Brain microvascular endothelial cell (primary cell): ENCODE measurements at regions not wholly inside any gene's neighbourhood (a gene's known extent, or its start where the extent isn't known, plus 50 kb on each side); places are given as distances from the start of the nearest gene placed in this dataset.

Source experiments
- DNase-seq: peaks from one replicate; pipeline ENCODE4 v3.0.0-alpha.2; 2020
- H3K27ac ChIP-seq: fragments of 250-450 bp; sonication (Bioruptor Pico); 2 replicates; pipeline ENCODE4 v1.5.1; 2020; ENCODE audit warnings: mild to moderate bottlenecking, moderate library complexity
- H3K27me3 ChIP-seq: fragments of 250-450 bp; sonication (Bioruptor Pico); replicated peaks from 2 replicates; pipeline ENCODE4 v1.5.1; 2020; ENCODE audit warnings: mild to moderate bottlenecking
- H3K36me3 ChIP-seq: fragments of 250-450 bp; sonication (Bioruptor Pico); replicated peaks from 2 replicates; pipeline ENCODE4 v1.5.1; 2020; ENCODE audit warnings: mild to moderate bottlenecking
- H3K4me3 ChIP-seq: 2 replicates; pipeline ENCODE4 v1.5.1; 2011; ENCODE audit warnings: low read depth, mild to moderate bottlenecking, control low read depth, low read length, moderate library complexity
- CTCF ChIP-seq: IDR thresholded peaks from 2 replicates; pipeline ENCODE4 v1.5.1; 2011; ENCODE audit warnings: low read depth, mild to moderate bottlenecking, moderate library complexity, low read length, control low read depth, inconsistent platforms; ENCODE audit errors: missing control alignments
- in situ Hi-C: cut with HindIII; loops from 2 replicates; pipeline ENCODE4 v1.10.0; 2017; ENCODE audit warnings: low sequenced_read_pairs, low pct_ligation_motif_present

- in situ Hi-C loops: no loop called here
- DNase-seq: no peak
- H3K4me3 ChIP-seq: no peak overlapping the region
- H3K27ac ChIP-seq: no peak overlapping the region
- H3K36me3 ChIP-seq: no peaks in the 10 kb centered on the region
- TF ChIP-seq CTCF: no peak
- no peaks in the 10 kb centered on the region for H3K27me3 ChIP-seq
Observed at GRCh38 chr4:138399081-138399480, 156.9 kb upstream of the SLC7A11 start.

- in situ Hi-C loops: no loop called here
- no peak for TF ChIP-seq CTCF
- no peaks in the 10 kb centered on the region for H3K36me3 ChIP-seq
Observed at GRCh38 chr4:138398322-138398721, 156.2 kb upstream of the SLC7A11 start.

DNA sequence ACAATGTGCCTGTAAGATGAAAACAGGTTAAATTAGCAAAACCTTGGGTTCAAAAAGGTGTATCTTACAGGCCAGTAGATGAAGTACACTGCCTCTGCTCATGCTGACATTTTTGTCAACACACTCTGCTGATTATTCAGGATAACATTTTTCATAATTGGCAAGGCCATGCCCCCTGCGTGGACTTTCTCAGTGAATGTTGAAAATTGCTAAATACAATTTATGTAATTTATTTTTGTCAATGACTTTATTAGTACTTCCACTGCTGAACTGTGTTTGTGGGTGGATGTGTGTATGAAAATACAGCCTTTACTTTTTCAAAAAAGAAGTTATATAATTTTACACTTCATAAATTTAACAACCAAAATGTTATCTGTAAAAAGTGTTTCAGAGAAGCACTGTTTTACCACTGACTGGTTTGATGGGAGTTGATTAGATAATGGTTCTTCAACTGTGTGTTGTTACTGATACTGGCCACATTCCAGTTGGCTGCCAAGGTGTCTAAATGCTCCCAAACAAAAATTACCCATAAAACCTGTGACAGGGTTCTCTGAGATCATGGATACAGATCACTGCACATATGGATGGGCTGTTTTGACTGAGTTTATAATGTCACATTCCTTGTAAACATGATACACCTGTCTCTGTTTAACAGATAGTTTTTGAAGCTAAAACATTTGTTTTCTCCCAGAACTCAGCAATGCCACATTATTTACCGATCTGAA is 151.9 kb upstream of the SLC7A11 start:
- H3K27ac ChIP-seq: no peak overlapping the region
- H3K27me3 ChIP-seq: no peaks in the 10 kb centered on the region
- H3K4me3 ChIP-seq: no peak overlapping the region
- TF ChIP-seq CTCF: no peak
- DNase-seq: no peak
- no peaks in the 10 kb centered on the region for H3K36me3 ChIP-seq
- in situ Hi-C loops: no loop called here

More at GRCh38 chr4:138398322-138398721, 156.2 kb upstream of the SLC7A11 start:
- DNase-seq: no peak
- Histone ChIP-seq H3K27me3 (no peaks in the 10 kb centered on the region), H3K27ac (no peak overlapping the region), H3K4me3 (no peak overlapping the region)

DNA sequence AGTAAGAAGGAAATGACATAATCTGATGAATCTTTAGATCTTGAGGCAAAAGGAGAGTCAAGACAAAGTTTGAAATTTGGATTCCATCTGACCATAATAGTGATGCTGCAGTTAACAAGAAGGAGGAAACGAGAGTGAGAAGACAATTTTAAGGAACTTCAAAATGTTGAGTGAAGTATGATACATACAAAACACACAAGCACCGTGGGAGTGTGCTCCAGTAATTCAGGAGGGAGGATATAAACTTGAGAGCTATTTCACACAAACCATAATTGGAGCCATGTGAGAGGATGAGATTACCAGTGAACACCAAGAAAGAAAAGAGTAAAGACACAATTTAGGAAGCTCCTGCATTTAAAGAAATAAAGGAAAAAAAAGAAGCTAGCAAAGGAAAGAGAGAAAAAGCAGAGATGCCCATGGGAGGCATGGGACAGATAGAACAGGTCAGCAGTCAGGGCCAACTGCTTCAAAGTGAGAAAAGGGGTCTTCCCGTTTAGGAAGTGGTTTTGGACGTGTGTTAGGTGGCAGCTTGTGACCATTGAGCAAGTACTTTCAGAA is 150.7 kb upstream of the SLC7A11 start:
- Histone ChIP-seq H3K27me3 (no peaks in the 10 kb centered on the region), H3K27ac (no peak overlapping the region), H3K36me3 (no peaks in the 10 kb centered on the region), H3K4me3 (no peak overlapping the region)
- no peak for TF ChIP-seq CTCF
- DNase-seq: no peak
- in situ Hi-C loops: no loop called here

DNA sequence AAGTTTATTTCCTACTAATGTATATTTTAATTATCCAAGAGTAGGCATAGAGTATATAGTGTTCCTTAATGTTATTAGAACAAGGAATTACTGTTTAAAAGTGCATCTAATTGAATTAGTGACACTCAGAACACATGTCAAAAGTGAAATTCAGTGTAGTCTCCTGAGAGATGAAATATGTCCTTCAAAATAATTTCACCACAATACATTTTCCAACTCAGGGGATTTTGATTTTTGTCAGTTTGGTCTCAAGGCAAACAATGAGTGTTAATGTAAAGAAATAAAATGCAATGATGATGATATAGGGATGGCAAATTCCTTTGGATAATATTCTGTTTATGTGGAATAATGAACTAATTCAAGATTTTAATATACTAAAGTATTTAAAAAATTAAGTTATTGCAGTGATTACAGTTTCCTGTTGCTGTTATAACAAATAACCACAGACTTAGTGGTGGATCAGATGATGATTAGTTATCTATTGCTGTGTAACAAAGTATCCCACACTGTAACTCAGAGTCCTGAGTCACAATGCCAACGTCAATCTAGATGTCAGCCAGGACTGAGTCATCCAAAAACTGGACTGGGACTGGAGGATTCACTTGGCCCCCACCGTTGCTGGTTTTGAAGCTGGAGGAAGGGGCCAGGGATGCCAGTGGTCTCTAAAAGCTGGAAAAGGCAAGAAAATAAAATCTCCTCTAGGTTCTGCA is 148.0 kb upstream of the SLC7A11 start:
- in situ Hi-C loops: no loop called here
- no peak overlapping the region for H3K27ac ChIP-seq
- peak; percentile 46 for DNase-seq
- no peaks in the 10 kb centered on the region for H3K27me3 ChIP-seq
- TF ChIP-seq CTCF: no peak
- H3K4me3 ChIP-seq: no peak overlapping the region
- no peaks in the 10 kb centered on the region for H3K36me3 ChIP-seq
